Stimulated activated CD8-positive, alpha-beta memory T cell treated with anti-CD3 and anti-CD28 coated beads, Interleukin-4, amount 100 ng/mL, for 48 hours (primary cell): ENCODE measurements at regions not wholly inside any gene's neighbourhood (a gene's known extent, or its start where the extent isn't known, plus 50 kb on each side); places are given as distances from the start of the nearest gene placed in this dataset.
"Not testable (repeated sequence)": the region's sequence is repeated elsewhere in the genome, so short reads cannot be mapped to it uniquely, and the experiment has no call there.

ENCODE experiments used
- DNase-seq: peaks from one replicate; pipeline ENCODE4 v3.0.0-alpha.2; 2020

DNA sequence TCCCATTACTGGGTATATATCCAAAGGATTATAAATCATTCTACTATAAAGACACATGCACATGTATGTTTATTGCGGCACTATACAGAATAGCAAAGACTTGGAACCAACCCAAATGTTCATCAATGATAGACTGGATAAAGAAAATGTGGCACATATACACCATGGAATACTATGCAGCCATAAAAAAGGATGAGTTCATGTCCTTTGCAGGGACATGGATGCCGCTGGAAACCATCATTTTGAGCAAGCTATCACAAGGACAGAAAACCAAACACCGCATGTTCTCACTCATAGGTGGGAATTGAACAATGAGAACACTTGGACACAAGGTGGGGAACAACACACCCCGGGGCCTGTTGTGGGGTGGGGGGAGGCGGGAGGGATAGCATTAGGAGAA, 57.0 kb upstream of the NEUROD1 start:
- DNase-seq, result not testable (repeated sequence)

GRCh38 chr2:181738074-181738473, 57.8 kb upstream of the NEUROD1 start:
- DNase-seq, result no peak

GRCh38 chr2:181738563-181738962, 58.2 kb upstream of the NEUROD1 start:
- DNase-seq, result no peak

DNA sequence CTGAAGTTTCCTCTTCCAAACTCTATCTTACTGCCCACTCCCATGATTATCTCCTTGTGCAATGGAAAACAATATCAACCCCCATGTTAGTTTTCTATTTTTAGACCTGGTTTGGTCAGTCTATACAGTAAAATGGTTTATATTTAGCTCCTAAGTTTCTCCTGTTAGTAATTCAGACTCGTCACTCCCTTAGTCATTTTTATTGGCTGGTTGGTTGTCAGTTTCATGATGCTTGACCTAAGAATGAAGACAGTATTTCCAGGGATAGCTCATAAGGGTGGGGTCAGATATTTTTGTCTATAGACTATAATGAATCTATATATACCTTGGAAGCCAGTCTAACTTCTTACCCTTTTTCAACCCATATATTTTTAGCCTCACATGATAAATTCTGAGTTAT, 61.4 kb upstream of the NEUROD1 start:
- no peak for DNase-seq

DNA sequence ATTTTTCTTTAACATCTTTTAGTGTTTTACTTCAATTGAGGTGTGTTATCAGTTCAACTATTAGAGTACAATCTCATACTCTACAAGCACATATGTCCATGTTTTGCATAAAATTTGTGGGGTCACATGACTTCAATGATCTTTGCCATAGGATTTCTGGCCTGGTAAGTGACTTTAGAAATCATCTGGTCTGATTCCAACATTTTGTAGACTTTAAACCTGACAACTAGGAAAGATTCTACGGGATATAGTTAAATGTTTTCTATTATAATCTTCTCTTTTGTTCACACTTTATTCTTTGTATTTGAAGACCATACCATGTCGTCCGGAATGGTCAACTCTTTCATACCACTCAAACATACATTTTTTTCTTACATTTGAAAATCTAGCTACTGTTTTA, 62.0 kb upstream of the NEUROD1 start:
- no peak for DNase-seq

DNA sequence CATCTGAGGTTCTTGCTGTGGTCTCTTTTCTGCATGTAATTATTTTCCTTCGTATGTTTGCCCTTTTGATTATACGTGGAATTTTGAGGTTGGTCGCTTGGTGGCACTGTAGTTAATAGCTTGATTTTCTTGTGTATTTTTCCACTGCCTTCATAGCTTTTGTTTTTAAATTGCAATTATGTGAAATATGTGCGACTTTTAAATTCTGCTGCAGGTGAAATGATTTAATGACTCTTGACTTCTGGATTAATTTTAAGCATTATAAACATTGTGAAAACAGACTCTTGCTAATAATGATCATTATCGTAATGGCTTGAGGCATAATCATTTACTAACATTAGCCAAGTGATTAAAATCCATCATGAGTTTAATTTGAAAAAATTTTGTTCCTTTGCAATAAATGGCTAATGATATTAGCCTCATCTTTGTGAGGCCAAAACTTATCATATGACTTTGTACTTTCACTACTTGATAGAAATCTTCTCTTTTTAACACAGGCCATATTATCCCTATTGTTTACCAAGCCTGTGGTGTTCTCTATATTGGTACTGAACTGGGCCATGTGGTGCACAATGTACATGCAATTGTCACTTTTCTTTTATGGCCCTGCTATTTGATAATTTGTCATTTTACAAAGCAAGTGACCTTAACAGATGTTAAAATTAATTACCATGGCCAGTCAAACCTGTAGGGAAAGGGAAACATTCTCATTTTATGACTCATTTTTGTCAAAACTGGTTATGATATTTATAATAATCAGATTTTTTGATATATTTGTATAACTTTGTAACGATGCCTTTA, 62.8 kb upstream of the NEUROD1 start:
- DNase-seq, result peak; percentile 33

DNA sequence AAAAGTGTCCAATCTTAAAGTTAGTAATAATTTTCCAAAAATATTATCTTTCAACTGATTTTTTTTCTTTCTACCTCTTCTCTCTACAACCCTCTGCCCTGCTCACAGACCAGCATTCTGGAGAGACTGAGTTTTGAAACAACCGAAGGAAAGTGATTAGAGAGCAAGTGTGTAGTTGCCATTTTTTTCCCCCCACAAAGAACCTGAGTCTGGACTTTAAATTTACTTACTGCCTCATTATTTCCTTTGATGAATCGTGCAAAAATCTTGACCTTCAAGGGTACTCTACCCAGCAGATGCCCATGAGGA, 63.4 kb upstream of the NEUROD1 start:
- DNase-seq, result no peak

- DNase-seq, result no peak
Observed at GRCh38 chr2:181745796-181746540, 65.7 kb upstream of the NEUROD1 start.

GRCh38 chr2:181746844-181747243, 66.5 kb upstream of the NEUROD1 start:
- DNase-seq, result no peak

GRCh38 chr2:181750305-181750704, 70.0 kb upstream of the NEUROD1 start:
- DNase-seq, result no peak

DNA sequence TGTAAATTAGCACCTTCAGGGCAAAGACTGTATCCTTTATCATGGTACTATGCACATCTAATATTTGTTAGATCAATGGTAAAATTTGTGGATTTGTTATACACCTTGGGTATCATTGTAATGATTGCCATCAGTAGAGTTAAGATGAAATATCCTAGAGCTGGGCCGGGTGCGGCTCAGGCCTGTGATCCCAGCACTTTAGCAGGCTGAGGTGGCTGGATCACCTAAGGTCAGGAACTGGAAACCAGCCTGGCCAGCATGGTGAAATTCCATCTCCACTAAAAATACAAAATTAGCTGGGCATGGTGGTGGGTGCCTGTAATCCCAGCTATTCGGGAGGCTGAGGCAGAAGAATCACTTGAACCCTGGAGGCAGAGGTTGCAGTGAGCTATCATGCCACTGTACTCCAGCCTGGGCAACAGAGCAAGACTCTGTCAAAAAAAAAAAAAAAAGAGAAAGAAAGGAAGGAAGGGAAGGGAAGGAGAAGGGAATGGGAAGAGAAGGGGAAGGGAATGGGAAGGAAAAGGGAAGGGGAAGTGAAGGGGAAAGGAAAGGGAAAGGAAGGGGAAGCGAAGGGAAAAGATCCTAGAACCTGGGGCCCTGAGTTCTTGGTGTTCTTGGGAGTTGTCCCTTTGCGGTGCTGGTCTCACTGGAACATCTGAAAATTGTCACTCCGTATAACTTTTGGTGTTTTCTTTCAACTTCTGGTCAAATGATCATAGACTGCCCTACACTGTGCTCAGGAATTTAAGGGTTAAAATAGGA, 71.1 kb upstream of the NEUROD1 start:
- DNase-seq, result no peak

- no peak for DNase-seq
Observed at GRCh38 chr2:181752301-181752700, 72.0 kb upstream of the NEUROD1 start.

DNA sequence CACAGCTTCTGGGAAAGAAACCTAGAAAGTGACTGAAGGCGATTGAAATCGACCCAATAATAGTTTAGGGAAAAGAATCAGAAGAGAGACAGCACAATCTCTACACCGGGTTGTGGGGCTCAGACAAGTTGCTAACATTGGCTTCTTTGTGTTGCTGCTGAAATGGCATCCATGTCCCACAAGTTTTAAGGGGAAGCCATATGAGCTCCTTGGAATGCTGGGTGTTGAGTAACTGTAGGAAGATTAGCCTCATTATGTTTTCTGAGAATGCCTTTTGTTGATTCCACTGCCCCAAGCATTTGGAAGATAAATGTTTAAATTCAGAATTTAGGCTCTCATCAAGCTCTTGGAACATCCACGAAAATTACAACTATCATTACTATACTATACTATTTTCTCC, 73.4 kb upstream of the NEUROD1 start:
- DNase-seq, result no peak

DNA sequence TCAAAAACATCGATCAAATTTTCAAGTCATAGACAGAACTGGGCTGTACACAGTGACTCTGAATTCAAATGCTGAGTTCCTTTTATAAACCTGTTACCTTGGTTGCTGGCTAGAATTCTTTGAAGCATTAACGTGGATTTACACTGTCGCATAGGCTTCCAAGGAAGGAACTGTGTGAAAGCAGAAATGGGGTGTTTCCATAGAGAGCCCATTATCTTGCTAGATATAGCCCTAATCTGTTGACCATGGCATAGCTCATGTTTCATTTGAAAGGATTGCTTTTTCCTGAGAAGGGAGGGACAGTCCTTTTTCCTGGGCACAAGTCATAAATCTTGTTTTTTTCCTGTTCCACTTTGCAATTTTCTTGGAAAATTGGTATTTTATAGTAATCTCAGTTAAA, 73.8 kb upstream of the NEUROD1 start:
- DNase-seq, result no peak

DNA sequence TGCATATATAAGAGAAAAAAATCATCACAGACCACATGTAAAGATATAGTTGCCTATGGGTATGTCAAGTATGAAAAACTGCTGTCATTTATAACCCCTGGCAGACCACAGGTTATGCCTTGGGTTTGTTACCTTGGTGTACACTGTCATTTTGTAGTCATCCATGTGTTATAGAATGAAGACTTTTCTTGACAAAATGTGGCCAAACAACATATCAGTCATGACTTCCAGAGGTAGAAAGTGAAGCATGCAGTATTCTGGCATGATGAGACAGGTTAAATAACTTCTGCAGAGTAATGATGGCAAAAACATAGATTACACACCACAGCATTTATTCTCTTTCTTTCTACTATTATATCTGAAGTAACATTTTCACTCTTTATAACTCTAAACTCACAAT, 74.9 kb upstream of the NEUROD1 start:
- no peak for DNase-seq

DNA sequence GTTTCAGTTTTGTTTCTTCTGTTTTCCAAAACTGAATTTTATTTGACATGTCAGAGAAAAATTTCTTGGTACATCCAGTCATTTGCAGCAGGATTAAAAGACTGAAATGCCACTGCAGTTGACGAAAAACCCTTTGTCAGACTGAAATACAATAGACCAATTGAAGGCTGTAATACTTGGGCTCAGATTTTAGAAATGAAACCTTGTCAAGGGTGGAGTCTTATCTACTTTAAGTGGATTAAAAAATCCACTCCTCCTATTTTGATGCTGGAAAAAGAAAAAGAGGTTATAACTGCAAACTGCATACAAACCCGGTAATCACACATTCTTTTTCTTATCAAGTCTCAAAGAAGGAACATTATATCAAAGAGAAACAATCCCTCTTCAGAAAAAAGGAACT, 80.2 kb upstream of the NEUROD1 start:
- no peak for DNase-seq

DNA sequence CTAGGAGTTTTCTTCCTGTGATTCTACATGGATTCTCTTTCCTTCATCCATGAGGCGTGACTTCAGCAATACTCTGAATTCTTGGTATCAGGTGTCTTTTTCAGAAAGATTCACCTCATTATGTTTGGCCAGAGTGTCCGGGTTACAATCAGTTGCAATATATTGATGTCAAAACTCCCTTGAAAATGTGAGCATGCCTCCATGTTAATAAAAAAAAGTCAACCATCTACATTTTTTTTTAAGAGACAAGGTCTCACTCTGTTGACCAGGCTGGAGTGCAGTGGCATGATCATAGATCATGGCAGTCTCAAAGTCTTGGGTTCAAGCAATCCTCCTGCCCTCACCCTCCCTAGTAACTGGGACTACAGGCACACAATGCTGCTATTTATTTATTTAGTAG, 80.9 kb upstream of the NEUROD1 start:
- DNase-seq, result no peak

DNA sequence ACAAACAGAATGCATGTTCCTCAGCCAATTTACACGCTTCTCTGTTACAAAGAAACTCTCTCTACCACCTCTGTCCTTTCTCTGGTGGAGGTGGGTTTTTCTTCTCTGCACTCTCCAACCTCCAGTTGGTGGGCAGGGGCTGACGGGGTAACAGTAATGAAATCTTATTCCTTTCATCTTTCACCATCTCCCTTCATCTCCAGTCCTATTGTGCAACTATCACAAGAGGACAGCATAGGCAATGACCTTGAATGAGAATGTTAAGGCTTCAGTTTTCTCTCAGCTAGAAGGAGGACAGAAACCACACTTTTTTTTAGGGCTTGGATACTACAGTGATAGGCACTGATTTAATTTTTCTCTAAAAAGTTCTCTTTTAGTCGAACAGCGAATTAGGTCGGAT, 81.7 kb upstream of the NEUROD1 start:
- DNase-seq, result no peak

DNA sequence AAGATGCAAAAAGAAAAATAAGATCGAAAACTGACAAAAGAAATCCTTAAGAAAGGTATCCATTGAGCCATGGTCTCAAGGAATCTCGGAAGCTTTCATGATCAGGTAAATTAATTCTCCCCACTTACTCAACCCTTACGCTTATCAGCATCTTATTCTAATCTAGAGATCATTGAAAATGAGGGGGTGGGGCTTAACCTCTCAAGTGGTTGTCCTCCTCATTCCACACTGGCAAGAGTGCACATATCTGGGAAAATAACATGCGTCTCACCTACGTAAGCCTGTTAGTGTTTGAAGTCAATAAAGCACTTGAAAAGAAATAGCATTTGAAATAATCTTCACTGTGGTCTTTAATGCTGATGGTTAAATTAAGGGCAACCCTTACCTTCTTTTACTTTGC, 82.5 kb upstream of the NEUROD1 start:
- no peak for DNase-seq

DNA sequence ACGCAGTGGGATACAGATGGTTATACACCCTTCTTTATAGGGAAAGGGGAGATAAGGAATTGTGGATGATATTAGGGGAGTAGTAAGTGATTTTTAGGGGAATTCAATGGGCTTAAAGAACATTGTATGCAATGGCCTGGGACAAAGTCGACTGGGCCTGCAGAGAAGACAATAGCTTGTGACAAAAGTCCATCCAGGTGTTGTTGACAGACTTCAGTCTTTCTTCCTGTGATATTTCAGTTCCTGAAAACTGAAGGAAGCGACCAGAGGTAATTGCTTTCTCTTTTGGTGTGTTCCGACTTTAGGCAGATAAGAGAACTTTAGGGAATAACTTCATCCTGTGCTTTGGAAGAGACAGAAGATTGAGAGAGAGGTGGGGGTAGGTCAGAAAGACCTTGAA, 83.1 kb upstream of the NEUROD1 start:
- no peak for DNase-seq

DNA sequence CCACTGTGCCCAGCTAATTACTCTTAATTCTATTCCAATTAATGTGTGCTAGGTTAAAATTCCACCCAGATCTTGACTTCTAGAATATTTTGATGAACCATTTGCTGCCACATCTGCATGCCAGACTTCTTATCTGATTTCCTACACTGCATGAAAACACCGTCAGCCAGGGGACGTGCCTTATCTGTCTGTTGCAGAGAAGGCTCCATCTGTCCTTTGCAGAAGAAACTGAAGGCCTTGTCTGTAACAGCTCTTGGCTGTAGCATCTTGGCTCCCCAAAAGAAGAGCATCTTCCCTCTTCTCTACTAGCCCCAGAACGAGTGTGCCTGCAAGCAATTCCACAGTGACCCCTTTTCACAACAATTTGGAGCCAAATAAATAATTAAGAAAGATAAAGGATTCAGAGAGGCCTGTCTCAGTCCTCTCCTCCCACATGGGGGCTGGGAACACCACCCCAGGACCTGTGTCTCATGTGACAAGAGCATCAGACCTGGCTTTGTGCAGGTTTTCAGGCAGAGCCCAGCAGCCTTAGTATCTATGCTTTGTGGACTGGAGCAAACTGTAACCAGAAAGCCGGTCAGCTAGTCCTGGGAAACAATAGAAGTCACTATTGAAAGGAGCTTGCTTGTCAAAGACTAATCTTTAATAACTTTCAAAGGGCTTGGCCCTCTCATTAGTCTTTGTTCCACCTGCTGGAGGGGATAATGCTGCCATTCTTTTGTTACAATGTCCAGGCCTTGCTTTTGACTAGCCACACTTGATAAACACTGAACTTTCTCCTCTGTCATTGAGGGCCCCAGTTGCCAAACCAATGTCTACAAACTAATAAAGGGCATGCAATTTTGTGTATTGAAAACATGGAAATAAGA, 84.0 kb upstream of the NEUROD1 start:
- DNase-seq, result no peak

GRCh38 chr2:181766129-181766528, 85.8 kb upstream of the NEUROD1 start:
- DNase-seq, result no peak

- no peak for DNase-seq
Observed at GRCh38 chr2:181770150-181770549, 89.8 kb upstream of the NEUROD1 start.
